GM19023 (cell line): ENCODE measurements at regions not wholly inside any gene's neighbourhood (a gene's known extent, or its start where the extent isn't known, plus 50 kb on each side); places are given as distances from the start of the nearest gene placed in this dataset.

ENCODE experiments used
- ATAC-seq: cut with Tn5 transposase; IDR thresholded peaks from one replicate; pipeline ENCODE4 v1.9.1; 2021; ENCODE audit warnings: mild to moderate bottlenecking, moderate library complexity; ENCODE audit not compliant: unreplicated experiment

GRCh38 chr3:194768586-194768985 is 82.9 kb downstream of the FAM43A start:
- ATAC-seq, result no peak

- ATAC-seq, result peak; percentile 98
These were observed 83.4 kb downstream of the FAM43A start for GRCh38 chr3:194769020-194769643.

- ATAC-seq, result no peak
These were observed 86.7 kb downstream of the FAM43A start for GRCh38 chr3:194772241-194773000.

- ATAC-seq, result no peak
These were observed 87.5 kb downstream of the FAM43A start for GRCh38 chr3:194773216-194773615.

- ATAC-seq, result no peak
These were observed 88.2 kb downstream of the FAM43A start for GRCh38 chr3:194773771-194774455.

- ATAC-seq, result no peak
These were observed 89.6 kb downstream of the FAM43A start for GRCh38 chr3:194775266-194775665.

GRCh38 chr3:194775731-194776130 is 90.0 kb downstream of the FAM43A start:
- no peak for ATAC-seq

- no peak for ATAC-seq
These were observed 92.0 kb downstream of the FAM43A start for GRCh38 chr3:194777729-194778128.

- no peak for ATAC-seq
These were observed 94.1 kb downstream of the FAM43A start for GRCh38 chr3:194779729-194780224.

- ATAC-seq, result no peak
These were observed 95.0 kb downstream of the FAM43A start for GRCh38 chr3:194780706-194781105.

- no peak for ATAC-seq
These were observed 95.9 kb downstream of the FAM43A start for GRCh38 chr3:194781617-194782016.

- ATAC-seq, result no peak
These were observed 97.2 kb downstream of the FAM43A start for GRCh38 chr3:194782698-194783404.

GRCh38 chr3:194784361-194784760 is 98.7 kb downstream of the FAM43A start:
- no peak for ATAC-seq

- ATAC-seq, result no peak
These were observed 99.6 kb downstream of the FAM43A start for GRCh38 chr3:194785315-194785714.

- no peak for ATAC-seq
These were observed 101.4 kb downstream of the FAM43A start for GRCh38 chr3:194787072-194787471.

GRCh38 chr3:194787650-194788049 is 102.0 kb downstream of the FAM43A start:
- ATAC-seq, result no peak

GRCh38 chr3:194792368-194792767 is 106.7 kb downstream of the FAM43A start:
- no peak for ATAC-seq

GRCh38 chr3:194797555-194798250 is 112.0 kb downstream of the FAM43A start:
- ATAC-seq, result no peak

GRCh38 chr3:194798486-194798885 is 112.8 kb downstream of the FAM43A start:
- no peak for ATAC-seq

GRCh38 chr3:194800002-194800401 is 114.3 kb downstream of the FAM43A start:
- no peak for ATAC-seq
